GM23248 (cell line): ENCODE measurements at regions not wholly inside any gene's neighbourhood (a gene's known extent, or its start where the extent isn't known, plus 50 kb on each side); places are given as distances from the start of the nearest gene placed in this dataset.

Experiments used
- DNase-seq: peaks from one replicate; pipeline ENCODE4 v3.0.0-alpha.2; 2015
- H2AFZ ChIP-seq: fragments of 200-600 bp; sonication (generic); 2 replicates; pipeline ENCODE4 v1.6.1; 2016; ENCODE audit warnings: antibody characterized with exemption
- H3F3A ChIP-seq: fragments of 200-600 bp; sonication (generic); 2 replicates; pipeline ENCODE4 v1.6.1; 2016; ENCODE audit warnings: mild to moderate bottlenecking, antibody characterized with exemption, mixed run types; ENCODE audit not compliant: insufficient read depth
- H3K27ac ChIP-seq: fragments of 200-600 bp; sonication (generic); 2 replicates; pipeline ENCODE4 v1.5.1; 2016; ENCODE audit warnings: mild to moderate bottlenecking
- H3K27me3 ChIP-seq: fragments of 200-600 bp; sonication (generic); replicated peaks from 2 replicates; pipeline ENCODE4 v1.6.1; 2016; ENCODE audit warnings: mild to moderate bottlenecking; ENCODE audit not compliant: insufficient read depth
- H3K36me3 ChIP-seq: fragments of 200-600 bp; sonication (generic); 2 replicates; pipeline ENCODE4 v1.6.1; 2016; ENCODE audit warnings: low read depth, mild to moderate bottlenecking
- H3K4me1 ChIP-seq: fragments of 200-600 bp; sonication (generic); 2 replicates; pipeline ENCODE4 v1.6.1; 2016; ENCODE audit warnings: mild to moderate bottlenecking; ENCODE audit not compliant: insufficient read depth
- H3K4me2 ChIP-seq: fragments of 200-600 bp; sonication (generic); one replicate; pipeline ENCODE4 v1.6.1; 2016; ENCODE audit warnings: mild to moderate bottlenecking; ENCODE audit not compliant: unreplicated experiment
- H3K4me3 ChIP-seq: fragments of 200-600 bp; sonication (generic); 2 replicates; pipeline ENCODE4 v1.5.1; 2016; ENCODE audit warnings: mild to moderate bottlenecking
- H3K79me2 ChIP-seq: fragments of 200-600 bp; sonication (generic); 2 replicates; pipeline ENCODE4 v1.6.1; 2016; ENCODE audit warnings: mild to moderate bottlenecking; ENCODE audit not compliant: insufficient read depth
- H3K9ac ChIP-seq: fragments of 200-600 bp; sonication (generic); 2 replicates; pipeline ENCODE4 v1.6.1; 2016; ENCODE audit warnings: mild to moderate bottlenecking
- H3K9me2 ChIP-seq: fragments of 200-600 bp; sonication (generic); 2 replicates; pipeline ENCODE4 v1.6.1; 2016; ENCODE audit warnings: mixed run types, mild to moderate bottlenecking, moderate library complexity; ENCODE audit not compliant: insufficient read depth
- H3K9me3 ChIP-seq: fragments of 200-600 bp; sonication (generic); one replicate; pipeline ENCODE4 v1.6.1; 2017; ENCODE audit warnings: low read depth
- H4K20me1 ChIP-seq: fragments of 200-600 bp; sonication (generic); 2 replicates; pipeline ENCODE4 v1.6.0; 2016; ENCODE audit not compliant: insufficient read depth
- EZH2 ChIP-seq: fragments of 200-600 bp; sonication (generic); IDR thresholded peaks from 2 replicates; pipeline ENCODE4 v1.6.1; 2018; ENCODE audit warnings: antibody characterized with exemption, mild to moderate bottlenecking; ENCODE audit not compliant: insufficient read depth, poor library complexity, severe bottlenecking
- EZH2phosphoT487 ChIP-seq: fragments of 200-600 bp; sonication (generic); IDR thresholded peaks from 2 replicates; pipeline ENCODE4 v1.6.1; 2018; ENCODE audit warnings: antibody characterized with exemption, moderate library complexity, mild to moderate bottlenecking, low read depth; ENCODE audit not compliant: insufficient read depth
- WGBS, 2 experiments: methylation state at CpG; one replicate each; pipeline ENCODE4 v1.1.6; 2015 to 2017; ENCODE audit warnings: low lambda C conversion rate in 2 of 2, low coverage in 1 of 2; ENCODE audit errors: missing lambda C conversion rate in 2 of 2; 5-methylcytosine and 5-hydroxymethylcytosine counted together
- in situ Hi-C: fragments of 300-500 bp; cut with MboI; formaldehyde crosslinking; loops from 2 replicates; pipeline ENCODE4 v1.15.0; 2020

DNA sequence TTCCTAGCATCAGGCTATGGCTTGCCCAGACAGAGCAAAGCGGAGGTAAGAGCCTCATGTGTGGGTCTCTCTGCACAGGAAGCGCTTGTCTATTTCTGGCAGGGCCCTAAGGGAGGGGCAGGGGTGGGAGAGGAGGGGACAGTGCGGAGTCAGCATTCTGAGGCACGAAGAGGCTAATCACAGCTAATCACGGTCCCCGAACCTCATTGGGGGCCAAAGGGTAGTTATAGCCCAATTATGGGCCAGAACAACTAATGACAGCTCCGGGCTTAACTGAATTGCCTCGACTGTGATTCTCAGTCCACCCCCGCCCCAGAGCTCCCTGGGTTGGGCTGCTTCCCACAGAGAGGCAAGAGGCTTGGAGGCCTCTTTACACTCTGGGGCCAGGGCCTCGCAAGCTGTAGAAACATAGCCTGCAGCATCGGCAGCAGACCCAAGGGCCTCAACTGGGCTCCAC is 72.7 kb upstream of the PRDM11 start:
- H3K4me3 ChIP-seq = no peak overlapping the region
- H3K9me2 ChIP-seq = no peaks in the 10 kb centered on the region
- H3K9ac ChIP-seq = no peak overlapping the region
- no peaks in the 10 kb centered on the region for H3K4me1 ChIP-seq
- in situ Hi-C loops = no loop called here
- no peaks in the 10 kb centered on the region for H4K20me1 ChIP-seq
- DNase-seq = no peak
- H3K79me2 ChIP-seq = no peaks in the 10 kb centered on the region
- H3K9me3 ChIP-seq = no peaks in the 10 kb centered on the region
- H3F3A ChIP-seq = no peaks in the 10 kb centered on the region
- H3K4me2 ChIP-seq = no peak overlapping the region
- H3K27me3 ChIP-seq = no peaks in the 10 kb centered on the region; the same call in 1 of the 2 replicates
- 62% methylated on average over 11 of the region's 11 CpGs for WGBS, 2 experiments
- no peaks in the 10 kb centered on the region for H3K36me3 ChIP-seq
- H3K27ac ChIP-seq = no peak overlapping the region
- TF ChIP-seq EZH2phosphoT487 (no peak), EZH2 (no peak)
- no peak overlapping the region for H2AFZ ChIP-seq

DNA sequence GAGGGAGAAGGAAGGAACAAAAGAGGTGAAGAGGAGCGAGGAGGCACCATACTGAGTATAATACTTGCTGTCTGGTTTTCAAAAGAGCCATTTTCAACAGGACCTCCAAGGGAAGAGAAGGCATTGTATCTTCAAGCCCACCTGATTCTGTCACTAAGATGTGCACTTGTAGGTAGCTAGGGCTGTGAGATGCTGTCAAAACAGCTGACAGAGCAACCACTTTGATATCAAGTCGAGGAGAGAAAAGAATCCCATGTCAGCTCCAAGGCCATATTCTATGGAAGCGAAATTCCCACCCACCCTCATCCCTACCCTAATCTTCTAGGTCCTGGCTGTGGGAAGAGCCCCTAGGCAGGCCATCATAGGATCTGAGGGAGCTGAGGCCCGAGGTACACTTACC is 70.9 kb upstream of the PRDM11 start:
- Histone ChIP-seq H3K9ac (no peak overlapping the region), H3K9me3 (no peaks in the 10 kb centered on the region), H3K4me1 (0 out of 2 replicates have a peak, but pooled peaks cover 5% of the 10 kb centered on the region), H3K27me3 (no peaks in the 10 kb centered on the region; the same call in 1 of the 2 replicates), H3K27ac (no peak overlapping the region), H3F3A (no peaks in the 10 kb centered on the region), H2AFZ (no peak overlapping the region), H3K79me2 (no peaks in the 10 kb centered on the region), H3K36me3 (no peaks in the 10 kb centered on the region), H4K20me1 (no peaks in the 10 kb centered on the region), H3K4me3 (no peak overlapping the region), H3K9me2 (no peaks in the 10 kb centered on the region), H3K4me2 (no peak overlapping the region)
- TF ChIP-seq EZH2phosphoT487 = no peak
- no peak for TF ChIP-seq EZH2
- in situ Hi-C loops = no loop called here
- DNase-seq = no peak
- 58 to 63% methylated on average over 4 of the region's 4 CpGs for WGBS, 2 experiments

DNA sequence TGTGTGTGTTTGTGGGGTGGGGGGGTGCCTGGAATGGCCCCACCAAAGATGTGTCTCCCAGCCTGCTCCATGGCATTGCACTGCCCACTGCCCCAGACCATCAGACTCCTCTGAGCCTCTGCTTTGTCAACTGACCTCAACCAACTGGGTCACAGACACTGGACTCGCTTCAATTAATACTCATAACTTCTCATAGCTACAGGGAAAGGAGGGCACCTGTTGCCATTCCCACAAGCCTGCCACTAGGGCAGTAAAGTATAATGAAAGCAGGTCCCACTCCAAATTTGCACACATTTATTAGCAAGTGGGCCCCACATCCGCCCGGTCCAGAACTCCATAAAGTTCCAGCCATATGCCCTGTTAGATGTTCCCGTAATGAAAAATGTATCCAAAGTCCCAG is 70.5 kb upstream of the PRDM11 start:
- Histone ChIP-seq H3K4me1 (0 out of 2 replicates have a peak, but pooled peaks cover 5% of the 10 kb centered on the region), H3K36me3 (no peaks in the 10 kb centered on the region), H4K20me1 (no peaks in the 10 kb centered on the region), H3K4me2 (no peak overlapping the region), H3K27me3 (no peaks in the 10 kb centered on the region; the same call in 1 of the 2 replicates), H3K79me2 (no peaks in the 10 kb centered on the region), H3K4me3 (no peak overlapping the region), H2AFZ (no peak overlapping the region), H3K9me2 (no peaks in the 10 kb centered on the region), H3K9me3 (no peaks in the 10 kb centered on the region), H3K9ac (no peak overlapping the region), H3F3A (no peaks in the 10 kb centered on the region), H3K27ac (no peak overlapping the region)
- in situ Hi-C loops = no loop called here
- no peak for DNase-seq
- WGBS, 2 experiments = 84 to 90% methylated on average over 4 of the region's 4 CpGs
- no peak for TF ChIP-seq EZH2
- TF ChIP-seq EZH2phosphoT487 = no peak

DNA sequence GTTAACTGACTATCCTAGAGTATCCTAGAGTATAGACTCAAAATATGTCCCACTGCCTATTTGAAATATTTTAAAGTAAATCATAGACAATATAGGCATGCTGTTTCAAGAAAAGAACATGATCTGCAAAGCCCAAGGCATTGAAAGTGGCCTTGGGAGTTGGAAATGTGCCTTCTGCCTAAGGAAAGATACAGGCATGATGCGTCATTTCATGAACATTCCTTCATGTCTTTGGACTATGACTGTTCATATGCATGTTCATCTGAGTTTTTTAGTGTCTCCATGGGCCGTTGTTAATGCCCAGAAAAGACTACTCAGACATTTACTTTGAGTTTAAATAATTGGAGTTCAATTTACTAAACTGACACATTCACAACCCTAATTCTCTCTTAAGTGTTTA is 69.7 kb upstream of the PRDM11 start:
- H3K9me3 ChIP-seq = no peaks in the 10 kb centered on the region
- in situ Hi-C loops = no loop called here
- DNase-seq = peak; percentile 48
- H2AFZ ChIP-seq = no peak overlapping the region
- no peak overlapping the region for H3K9ac ChIP-seq
- H3K79me2 ChIP-seq = no peaks in the 10 kb centered on the region
- H4K20me1 ChIP-seq = no peaks in the 10 kb centered on the region
- H3K9me2 ChIP-seq = no peaks in the 10 kb centered on the region
- 0 out of 2 replicates have a peak, but pooled peaks cover 5% of the 10 kb centered on the region for H3K4me1 ChIP-seq
- H3K4me3 ChIP-seq = no peak overlapping the region
- no peak overlapping the region for H3K27ac ChIP-seq
- WGBS, 2 experiments = 71 to 75% methylated on average over 2 of the region's 2 CpGs
- TF ChIP-seq EZH2phosphoT487 = no peak
- TF ChIP-seq EZH2 = no peak
- no peak overlapping the region for H3K4me2 ChIP-seq
- no peaks in the 10 kb centered on the region for H3K36me3 ChIP-seq
- H3F3A ChIP-seq = no peaks in the 10 kb centered on the region
- H3K27me3 ChIP-seq = no peaks in the 10 kb centered on the region; the same call in 1 of the 2 replicates
